GM13976 (cell line): ENCODE measurements at regions not wholly inside any gene's neighbourhood (a gene's known extent, or its start where the extent isn't known, plus 50 kb on each side); places are given as distances from the start of the nearest gene placed in this dataset.

Experiments used
- DNase-seq: peaks from one replicate; pipeline ENCODE4 v3.0.0; 2012; ENCODE audit warnings: low spot score
- in situ Hi-C: fragments of 300-500 bp; cut with MboI; formaldehyde crosslinking; loops from one replicate; pipeline ENCODE4 v1.12.0; 2022; ENCODE audit warnings: low sequenced_read_pairs, mixed read lengths, inconsistent platforms; ENCODE audit not compliant: unreplicated experiment
- TF ChIP-seq, protein P1 (sequence below): IDR thresholded peaks from 2 replicates; pipeline ENCODE4 v1.5.1; 2012; ENCODE audit warnings: borderline replicate concordance, mild to moderate bottlenecking; ENCODE audit not compliant: insufficient read depth; ENCODE audit errors: extremely low read depth, missing control alignments, control extremely low read depth

DNA sequence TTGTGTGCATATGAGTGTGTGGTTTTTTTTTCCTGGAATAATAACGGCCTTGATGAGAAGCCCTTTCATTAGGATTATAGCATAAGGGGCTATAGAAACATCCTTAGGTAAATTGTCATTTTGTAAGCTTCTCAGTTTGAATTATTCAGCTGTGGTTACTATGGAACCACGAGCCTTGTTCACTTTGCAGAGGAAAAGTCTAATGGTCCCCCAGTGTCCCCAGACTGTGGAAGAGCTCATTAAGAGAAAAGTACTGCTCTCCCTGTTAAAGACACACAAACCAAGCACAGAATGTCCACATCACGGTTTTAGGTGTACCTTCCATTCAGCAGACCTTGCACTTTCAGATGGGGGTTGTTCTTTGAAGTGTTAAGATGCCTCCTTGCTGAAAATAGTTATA, 199.3 kb upstream of the DEPDC1 start:
- in situ Hi-C loops = no loop called here

DNA sequence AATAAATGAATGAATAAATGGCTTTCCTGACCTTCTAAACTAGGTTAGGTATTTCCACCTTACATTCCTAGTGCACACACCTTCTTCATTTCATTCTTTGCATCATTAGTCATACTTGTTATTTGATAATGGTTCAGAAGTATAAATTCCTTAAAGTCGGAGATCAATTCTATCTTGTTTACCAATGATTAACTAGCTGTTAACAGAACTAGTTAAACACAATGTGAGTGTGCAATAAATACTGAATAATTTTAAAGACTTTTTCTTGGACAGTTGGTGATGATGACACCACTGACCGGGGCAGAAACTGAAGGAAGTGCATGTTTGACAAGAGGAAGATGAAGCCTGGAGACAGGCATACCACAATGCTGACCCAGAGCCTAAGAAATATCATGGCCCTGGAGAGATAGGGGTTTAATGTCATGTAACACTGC, 207.1 kb upstream of the DEPDC1 start:
- in situ Hi-C loops = no loop called here
- TF ChIP-seq, protein P1, sequence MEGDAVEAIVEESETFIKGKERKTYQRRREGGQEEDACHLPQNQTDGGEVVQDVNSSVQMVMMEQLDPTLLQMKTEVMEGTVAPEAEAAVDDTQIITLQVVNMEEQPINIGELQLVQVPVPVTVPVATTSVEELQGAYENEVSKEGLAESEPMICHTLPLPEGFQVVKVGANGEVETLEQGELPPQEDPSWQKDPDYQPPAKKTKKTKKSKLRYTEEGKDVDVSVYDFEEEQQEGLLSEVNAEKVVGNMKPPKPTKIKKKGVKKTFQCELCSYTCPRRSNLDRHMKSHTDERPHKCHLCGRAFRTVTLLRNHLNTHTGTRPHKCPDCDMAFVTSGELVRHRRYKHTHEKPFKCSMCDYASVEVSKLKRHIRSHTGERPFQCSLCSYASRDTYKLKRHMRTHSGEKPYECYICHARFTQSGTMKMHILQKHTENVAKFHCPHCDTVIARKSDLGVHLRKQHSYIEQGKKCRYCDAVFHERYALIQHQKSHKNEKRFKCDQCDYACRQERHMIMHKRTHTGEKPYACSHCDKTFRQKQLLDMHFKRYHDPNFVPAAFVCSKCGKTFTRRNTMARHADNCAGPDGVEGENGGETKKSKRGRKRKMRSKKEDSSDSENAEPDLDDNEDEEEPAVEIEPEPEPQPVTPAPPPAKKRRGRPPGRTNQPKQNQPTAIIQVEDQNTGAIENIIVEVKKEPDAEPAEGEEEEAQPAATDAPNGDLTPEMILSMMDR = no peak

More for the DNA sequence above, 199.3 kb upstream of the DEPDC1 start:
- TF ChIP-seq, protein P1 = no peak
- no peak for DNase-seq

DNA sequence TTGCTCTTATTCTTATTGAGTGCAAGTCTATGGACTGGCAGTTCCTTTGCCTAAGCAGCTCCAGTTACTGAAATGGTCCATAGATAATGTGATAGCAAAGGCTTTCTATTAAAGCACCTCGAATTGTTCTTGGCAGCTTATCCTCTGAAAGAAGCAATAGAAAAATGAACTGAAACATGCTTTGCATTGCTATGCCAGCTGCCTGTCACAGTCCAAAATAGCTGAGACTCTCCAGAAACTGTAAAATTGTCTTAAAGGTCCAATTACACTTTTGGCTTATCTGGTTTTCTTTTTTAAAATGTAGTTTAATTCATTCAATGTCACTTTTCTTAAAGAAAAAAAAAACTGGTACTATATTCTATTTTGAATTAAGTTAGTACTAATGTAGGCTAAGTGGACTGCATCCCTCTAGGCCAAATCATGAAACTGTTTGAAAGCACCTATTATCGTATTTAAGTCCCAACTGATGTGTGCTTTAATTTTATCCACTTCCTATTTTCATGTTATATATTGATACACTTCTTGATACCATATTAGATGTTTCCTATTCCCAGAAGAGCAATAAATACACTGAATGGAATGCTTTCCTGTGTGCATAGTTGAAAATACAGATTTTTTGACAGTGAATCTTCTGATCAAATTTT, 208.0 kb upstream of the DEPDC1 start:
- in situ Hi-C loops = no loop called here
- DNase-seq = no peak
- TF ChIP-seq, protein P1 = no peak

More for the DNA sequence above, 207.1 kb upstream of the DEPDC1 start:
- DNase-seq = no peak

DNA sequence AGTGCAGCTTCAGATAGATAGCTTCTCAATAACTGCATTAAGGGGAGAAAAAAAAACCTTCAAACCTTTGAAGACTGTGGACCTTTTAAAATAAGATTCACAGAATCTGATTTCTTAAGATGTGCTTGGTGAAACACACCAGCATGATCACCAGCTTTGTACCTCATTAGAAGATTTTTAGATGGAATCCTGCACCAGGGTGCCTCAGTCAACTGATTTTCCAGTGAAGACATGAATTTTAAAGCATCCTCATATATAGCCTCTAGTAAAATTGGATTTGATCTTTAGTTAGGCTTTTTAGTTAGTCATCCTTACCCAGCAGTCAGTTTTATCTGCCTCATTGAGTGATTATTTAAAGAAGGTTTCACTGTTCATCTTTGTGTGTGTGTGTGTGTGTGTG, 208.6 kb upstream of the DEPDC1 start:
- in situ Hi-C loops = no loop called here
- no peak for DNase-seq
- TF ChIP-seq, protein P1 = no peak

DNA sequence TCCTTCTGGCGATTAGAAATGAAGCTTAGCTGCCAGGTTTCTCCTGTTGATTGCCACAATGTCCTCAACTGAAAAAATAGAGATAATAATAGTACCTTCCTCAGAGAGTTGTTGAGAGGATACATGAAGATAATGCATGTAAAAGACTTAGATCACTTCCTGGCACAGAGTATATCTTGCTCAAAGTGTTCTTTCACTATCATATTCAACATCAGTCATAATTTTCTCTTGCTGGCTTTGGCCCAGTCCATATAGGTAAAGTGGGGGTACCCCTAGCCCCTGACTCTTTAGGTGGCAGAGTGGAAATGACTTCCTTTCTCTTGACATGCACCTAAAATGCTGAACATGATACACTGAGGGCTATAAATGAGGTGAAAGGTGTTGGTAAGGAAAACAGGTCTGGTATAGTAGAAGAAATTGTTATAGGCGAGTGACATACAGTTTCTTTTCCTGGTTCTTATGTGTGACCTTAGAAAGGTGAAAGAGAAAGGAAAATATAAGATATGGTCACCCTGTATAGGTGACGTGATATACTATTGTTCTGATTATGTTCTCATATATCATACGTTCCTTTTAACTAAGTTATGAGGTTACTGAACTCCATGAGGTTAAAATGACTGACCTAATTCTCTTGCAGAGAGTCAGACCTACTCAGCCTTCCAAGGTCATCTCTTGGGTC, 209.9 kb upstream of the DEPDC1 start:
- TF ChIP-seq, protein P1 = no peak
- DNase-seq = no peak
- in situ Hi-C loops = no loop called here

DNA sequence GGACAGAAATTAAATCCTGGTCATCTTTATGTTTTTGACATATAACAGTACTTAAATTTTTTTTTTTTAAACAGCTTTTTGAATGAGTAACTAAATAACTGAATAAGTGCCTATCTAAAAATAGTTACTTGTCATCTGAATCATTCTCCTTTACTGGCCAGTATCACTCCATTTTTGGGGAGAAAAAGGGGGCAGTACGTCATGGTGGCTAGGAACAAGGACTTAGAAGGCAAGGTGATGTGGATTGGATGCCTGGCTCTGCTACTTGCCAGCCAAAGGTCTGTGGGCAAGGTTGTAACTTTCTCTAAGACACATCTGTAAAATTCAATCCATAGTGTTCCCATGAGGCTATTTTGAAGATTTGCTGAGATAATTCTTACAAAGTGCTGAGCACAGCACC, 220.4 kb upstream of the DEPDC1 start:
- TF ChIP-seq, protein P1 = no peak
- no peak for DNase-seq
- in situ Hi-C loops = no loop called here
